Stimulated activated CD4-positive, alpha-beta T cell treated with anti-CD3 and anti-CD28 coated beads, Interleukin-1b, Interleukin-23, amount 100 ng/mL, for 4 hours (primary cell): ENCODE measurements at regions not wholly inside any gene's neighbourhood (a gene's known extent, or its start where the extent isn't known, plus 50 kb on each side); places are given as distances from the start of the nearest gene placed in this dataset.

Experiments
- DNase-seq, 2 donors: peaks; one replicate each; pipeline ENCODE4 v3.0.0-alpha.2; 2020; ENCODE audit warnings: low read depth in 2 of 2

- DNase-seq: no peak
Measured at GRCh38 chr20:7505152-7505834, 435.0 kb downstream of the HAO1 start.

DNA sequence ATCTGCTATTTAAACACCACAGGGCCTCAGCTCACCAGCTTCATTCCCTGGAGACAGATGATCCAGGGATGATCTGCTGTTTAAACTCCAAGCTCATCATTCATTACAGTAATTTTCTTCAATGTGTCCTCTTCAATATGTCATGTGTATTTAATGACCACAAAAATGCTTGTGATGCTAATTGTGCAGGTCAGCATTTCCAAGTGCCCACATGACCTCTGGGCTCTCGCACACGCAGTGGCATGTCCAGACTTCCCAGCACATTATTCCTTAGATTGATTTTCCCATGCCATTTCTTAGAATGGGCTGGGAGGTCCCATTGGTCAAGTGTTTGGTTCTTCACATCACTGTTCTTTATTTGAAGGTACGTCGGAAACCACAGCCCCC, 434.4 kb downstream of the HAO1 start:
- DNase-seq: no peak

- no peak for DNase-seq
Measured at GRCh38 chr20:7516621-7517111, 423.6 kb downstream of the HAO1 start.

GRCh38 chr20:7520361-7520760, 419.9 kb downstream of the HAO1 start:
- DNase-seq: no peak

DNA sequence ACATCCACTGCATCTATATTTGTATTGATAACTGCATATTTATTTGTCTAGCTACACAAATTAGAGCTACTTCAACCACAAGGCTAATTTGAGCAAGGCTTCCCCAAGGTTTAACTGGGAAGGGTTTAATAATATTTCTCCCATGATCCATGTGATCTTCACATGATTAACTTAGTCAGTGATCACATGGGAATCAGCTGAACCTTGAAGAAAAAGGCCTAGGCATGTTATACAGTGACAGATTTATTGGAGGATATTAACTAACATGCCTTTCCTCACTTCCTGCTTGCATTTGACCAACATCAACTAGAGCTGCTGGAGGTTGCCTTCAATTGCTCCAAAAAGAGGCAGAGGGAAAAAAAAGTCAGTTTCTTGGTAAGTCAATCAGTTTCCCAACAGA, 417.0 kb downstream of the HAO1 start:
- DNase-seq: no peak

DNA sequence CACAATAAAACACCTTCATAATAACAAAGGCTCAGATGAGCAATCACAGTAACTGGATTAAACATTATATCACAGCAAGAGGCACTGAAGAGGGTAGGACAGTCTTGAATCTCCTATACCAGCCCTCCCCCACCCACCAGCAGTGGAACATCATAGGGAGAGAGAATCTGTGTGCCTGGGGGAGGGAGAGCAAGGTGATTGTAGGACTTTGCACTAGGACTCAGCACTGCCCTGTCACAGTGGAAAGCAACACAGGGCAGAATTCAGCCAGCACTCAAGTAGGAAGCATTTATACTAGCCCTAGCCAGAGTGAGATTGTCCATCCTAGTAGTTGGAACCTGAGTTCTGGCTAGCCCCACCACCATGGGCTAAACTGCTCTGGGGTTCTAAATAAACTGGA, 400.2 kb downstream of the HAO1 start:
- DNase-seq: no peak

DNA sequence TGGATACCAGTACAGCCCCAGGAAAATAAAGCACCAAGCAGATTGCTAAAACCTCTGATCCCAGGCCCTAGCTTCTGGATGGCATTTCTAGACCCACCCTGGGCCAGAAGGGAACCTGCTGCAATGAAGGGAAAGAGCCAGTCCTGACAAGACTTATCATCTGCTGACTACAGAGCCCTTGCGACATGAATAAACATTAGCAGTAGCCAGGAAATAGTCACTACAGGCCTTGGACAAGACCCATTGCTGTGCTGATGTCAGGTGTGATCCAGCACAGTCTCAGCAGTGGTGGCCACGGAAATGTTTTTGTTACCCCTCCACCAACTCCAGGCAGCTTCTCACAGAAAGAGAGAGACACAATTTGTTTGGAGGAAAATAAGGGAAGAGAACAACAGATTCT, 399.3 kb downstream of the HAO1 start:
- no peak for DNase-seq

- DNase-seq: no peak
Measured at GRCh38 chr20:7571101-7571500, 369.2 kb downstream of the HAO1 start.

GRCh38 chr20:7571521-7572055, 368.7 kb downstream of the HAO1 start:
- DNase-seq: no peak

- no peak for DNase-seq
Measured at GRCh38 chr20:7579888-7580287, 360.4 kb downstream of the HAO1 start.

DNA sequence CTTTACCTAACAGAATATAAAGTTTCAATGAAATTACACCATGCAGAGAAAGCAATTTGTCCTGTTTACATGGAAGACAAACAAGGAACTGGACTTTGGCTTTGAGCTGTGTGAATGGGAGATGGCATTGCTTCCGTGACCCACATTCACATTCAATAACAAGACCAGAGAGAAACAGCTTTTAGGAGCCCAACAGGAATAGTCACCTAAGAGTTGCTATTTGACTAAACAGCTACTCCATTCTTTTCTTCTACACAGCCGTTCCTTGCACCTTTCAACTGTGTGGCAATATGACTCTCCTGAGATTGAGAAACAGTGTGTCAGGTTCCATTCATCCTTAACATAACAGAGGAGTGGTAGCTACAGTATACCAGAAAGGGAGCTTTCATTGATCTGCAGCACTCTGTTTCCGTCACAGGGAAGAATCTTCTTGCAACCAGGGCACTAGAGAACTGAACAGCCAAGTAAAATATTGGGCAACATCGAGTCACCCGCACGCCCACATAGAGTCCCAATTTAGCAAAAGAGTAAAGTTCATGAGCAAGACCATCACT, 355.1 kb downstream of the HAO1 start:
- no peak for DNase-seq

DNA sequence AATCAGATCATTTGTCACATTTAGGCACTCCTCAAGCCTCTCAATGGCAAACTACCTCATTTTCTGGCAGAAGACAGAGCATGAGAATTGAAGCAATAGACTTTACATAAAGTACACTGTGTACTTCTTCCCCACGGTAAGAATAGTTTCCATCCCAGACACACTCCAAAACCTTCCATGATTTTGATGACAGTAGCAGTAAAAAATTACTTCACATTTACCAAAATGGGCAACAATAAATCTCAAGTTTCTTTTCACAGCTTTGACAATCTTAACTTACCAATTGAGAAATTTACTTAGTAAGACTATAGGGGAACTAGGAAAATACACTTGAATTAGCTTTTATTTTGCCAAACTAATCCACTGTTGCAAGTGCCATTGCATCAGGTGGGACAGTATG, 353.8 kb downstream of the HAO1 start:
- DNase-seq: no peak

DNA sequence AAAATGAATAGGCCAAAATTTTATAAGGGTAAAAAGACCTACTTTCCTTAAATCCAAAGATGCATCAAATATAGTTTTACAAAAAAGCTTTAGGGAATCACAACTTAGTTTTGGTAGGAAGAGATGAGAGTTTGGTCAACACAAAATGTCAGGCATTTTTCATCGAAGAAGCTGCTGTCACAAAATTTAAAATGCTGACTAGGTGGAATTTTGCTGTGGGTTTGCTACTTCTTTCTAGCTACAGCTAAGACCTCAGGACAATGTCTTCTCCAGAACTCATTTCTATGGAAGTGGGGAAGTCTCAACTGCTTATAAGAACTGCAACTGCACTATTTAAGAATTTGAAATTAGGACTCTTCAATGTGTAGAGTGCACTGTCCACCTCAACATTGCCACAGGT, 351.1 kb downstream of the HAO1 start:
- no peak for DNase-seq

DNA sequence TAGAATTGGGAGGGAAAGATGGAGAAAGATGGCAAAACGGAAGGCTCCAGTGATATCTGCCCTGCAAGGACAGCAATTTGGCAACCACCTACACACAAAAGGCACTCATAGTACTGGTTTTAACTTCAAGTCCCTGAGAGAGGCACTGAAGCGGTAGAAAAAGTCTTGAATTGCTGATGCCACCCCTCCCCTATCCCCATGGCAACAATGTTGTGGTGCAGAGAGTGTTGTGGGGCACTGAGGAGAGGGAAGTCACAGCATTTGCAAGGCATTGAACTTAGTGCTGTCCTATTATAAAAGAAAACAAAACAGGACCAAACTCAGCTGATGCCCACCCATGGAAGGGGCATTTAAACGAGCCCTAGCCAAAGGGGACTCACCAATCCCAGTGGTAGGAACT, 343.7 kb downstream of the HAO1 start:
- DNase-seq: no peak

DNA sequence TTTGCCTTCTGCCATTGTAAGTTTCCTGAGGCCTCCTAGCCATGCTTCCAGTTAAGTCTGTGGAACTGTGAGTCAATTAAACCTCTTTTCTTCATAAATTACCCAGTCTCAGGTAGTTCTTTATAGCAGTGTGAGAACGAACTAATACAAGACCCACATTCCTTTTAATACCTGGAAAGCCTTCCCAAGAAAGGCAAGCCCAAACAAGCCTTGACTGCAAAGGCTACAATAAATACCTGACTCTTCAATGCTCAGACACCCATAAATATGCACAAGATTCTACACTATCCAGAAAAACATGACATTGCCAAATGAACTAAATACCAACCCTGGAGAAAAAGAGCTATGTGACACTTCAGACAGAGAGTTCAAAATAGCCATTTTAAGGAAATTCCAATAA, 338.8 kb downstream of the HAO1 start:
- DNase-seq: no peak

- no peak for DNase-seq
Measured at GRCh38 chr20:7606941-7607340, 333.3 kb downstream of the HAO1 start.

GRCh38 chr20:7608250-7608649, 332.0 kb downstream of the HAO1 start:
- DNase-seq: no peak

- no peak for DNase-seq
Measured at GRCh38 chr20:7609251-7609650, 331.0 kb downstream of the HAO1 start.

GRCh38 chr20:7610681-7611080, 329.6 kb downstream of the HAO1 start:
- no peak for DNase-seq

DNA sequence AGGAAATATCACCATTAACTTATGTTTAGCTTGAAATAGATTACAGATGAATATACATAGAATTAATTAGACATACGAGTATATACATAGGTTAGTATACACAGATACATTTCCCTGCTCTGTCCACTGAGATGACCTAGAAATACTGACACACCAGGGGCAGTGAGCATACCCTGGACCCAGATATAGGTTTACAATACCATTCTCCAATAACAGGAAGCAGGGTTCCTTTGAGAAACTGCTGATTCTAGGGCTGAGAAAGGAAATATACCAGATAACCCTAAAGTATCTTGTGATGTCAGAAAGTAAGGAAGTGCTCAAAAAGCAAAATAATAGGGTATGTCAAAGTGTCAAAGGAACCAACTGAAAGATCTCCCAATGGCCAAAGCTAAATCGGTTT, 322.5 kb downstream of the HAO1 start:
- no peak for DNase-seq

DNA sequence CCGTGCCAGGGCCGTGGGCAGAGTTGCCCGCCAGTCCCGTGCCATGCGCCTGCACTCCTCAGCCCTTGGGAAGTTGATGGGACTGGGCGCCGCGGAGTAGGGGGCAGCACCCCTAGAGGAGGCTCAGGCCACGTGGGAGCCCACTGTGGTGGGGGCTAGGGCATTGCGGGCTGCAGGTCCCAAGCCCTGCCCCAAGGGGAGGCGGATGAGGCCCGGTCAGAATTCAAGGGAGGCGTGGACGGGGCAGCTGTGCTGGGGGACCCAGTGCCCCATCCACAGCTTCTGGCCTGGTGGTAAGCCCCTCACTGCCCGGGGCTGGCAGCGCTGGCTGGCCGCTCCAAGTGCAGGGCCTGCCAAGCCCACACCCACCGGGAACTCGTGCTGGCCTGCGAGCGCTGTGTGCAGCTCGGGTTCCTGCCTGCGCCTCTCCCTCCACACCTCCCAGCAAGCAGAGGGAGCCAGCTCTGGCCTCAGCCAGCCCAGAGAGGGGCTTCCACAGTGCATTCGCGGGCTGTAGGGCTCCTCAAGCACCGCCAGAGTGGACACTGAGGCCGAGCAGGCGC, 317.8 kb downstream of the HAO1 start:
- no peak for DNase-seq

GRCh38 chr20:7624886-7625285, 315.4 kb downstream of the HAO1 start:
- DNase-seq: no peak
